WERI-Rb-1 (cell line): ENCODE measurements at regions not wholly inside any gene's neighbourhood (a gene's known extent, or its start where the extent isn't known, plus 50 kb on each side); places are given as distances from the start of the nearest gene placed in this dataset.

Source experiments
- DNase-seq: peaks from one replicate; pipeline ENCODE4 v3.0.0-alpha.2; 2020
- H3K27ac ChIP-seq: fragments of 250-450 bp; sonication (Bioruptor Pico); 2 replicates; pipeline ENCODE4 v1.5.1; 2020; ENCODE audit warnings: mild to moderate bottlenecking, moderate library complexity
- H3K27me3 ChIP-seq: fragments of 250-450 bp; sonication (Bioruptor Pico); 2 replicates; pipeline ENCODE4 v1.5.1; 2021; ENCODE audit warnings: mild to moderate bottlenecking, low read depth, moderate library complexity; ENCODE audit not compliant: insufficient read depth, severe bottlenecking
- H3K36me3 ChIP-seq: fragments of 250-450 bp; sonication (Bioruptor Pico); 2 replicates; pipeline ENCODE4 v1.5.1; 2020; ENCODE audit warnings: mild to moderate bottlenecking, moderate library complexity
- H3K4me3 ChIP-seq: 2 replicates; pipeline ENCODE4 v1.5.1; 2011; ENCODE audit warnings: low read depth, mild to moderate bottlenecking, control low read depth, low read length
- H3K9me3 ChIP-seq: fragments of 250-450 bp; sonication (Bioruptor Pico); 2 replicates; pipeline ENCODE4 v1.5.1; 2021; ENCODE audit warnings: mild to moderate bottlenecking, moderate library complexity; ENCODE audit not compliant: severe bottlenecking
- TF ChIP-seq, protein P1 (sequence below): IDR thresholded peaks from 2 replicates; pipeline ENCODE4 v1.5.1; 2011; ENCODE audit warnings: low read depth, mild to moderate bottlenecking, control low read depth, inconsistent platforms, low read length

- no peaks in the 10 kb centered on the region for H3K27me3 ChIP-seq
- DNase-seq, result no peak
- no peak overlapping the region for H3K4me3 ChIP-seq
- no peak overlapping the region for H3K27ac ChIP-seq
- no peaks in the 10 kb centered on the region for H3K36me3 ChIP-seq
- no peaks in the 10 kb centered on the region for H3K9me3 ChIP-seq
- TF ChIP-seq, protein P1, sequence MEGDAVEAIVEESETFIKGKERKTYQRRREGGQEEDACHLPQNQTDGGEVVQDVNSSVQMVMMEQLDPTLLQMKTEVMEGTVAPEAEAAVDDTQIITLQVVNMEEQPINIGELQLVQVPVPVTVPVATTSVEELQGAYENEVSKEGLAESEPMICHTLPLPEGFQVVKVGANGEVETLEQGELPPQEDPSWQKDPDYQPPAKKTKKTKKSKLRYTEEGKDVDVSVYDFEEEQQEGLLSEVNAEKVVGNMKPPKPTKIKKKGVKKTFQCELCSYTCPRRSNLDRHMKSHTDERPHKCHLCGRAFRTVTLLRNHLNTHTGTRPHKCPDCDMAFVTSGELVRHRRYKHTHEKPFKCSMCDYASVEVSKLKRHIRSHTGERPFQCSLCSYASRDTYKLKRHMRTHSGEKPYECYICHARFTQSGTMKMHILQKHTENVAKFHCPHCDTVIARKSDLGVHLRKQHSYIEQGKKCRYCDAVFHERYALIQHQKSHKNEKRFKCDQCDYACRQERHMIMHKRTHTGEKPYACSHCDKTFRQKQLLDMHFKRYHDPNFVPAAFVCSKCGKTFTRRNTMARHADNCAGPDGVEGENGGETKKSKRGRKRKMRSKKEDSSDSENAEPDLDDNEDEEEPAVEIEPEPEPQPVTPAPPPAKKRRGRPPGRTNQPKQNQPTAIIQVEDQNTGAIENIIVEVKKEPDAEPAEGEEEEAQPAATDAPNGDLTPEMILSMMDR, result no peak
These were observed 220.8 kb upstream of the RFX3 start for GRCh38 chr9:3746296-3747275.

DNA sequence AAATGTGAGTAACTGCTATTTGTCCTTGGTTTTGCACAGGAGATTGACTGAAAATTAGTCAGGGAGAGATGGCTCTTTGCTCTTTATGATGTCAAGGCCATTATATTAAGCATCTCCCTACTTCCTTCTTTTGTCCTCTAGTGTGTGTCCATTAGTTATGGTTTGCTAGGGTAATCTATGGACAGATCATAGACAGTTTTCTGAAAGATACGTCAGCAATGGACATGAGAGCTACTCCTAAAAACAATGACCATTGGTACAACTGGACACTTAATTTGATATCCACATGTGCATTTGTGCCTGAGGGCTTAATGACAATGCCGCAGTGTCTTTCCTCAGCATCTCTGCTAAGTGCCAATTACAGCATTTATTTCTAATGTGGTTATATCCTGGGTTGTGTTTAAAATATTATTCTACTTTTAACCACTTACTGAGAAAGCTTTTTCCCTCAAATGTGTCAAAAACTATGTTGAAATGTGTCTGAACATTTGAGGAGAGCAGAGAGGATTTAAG is 218.2 kb upstream of the RFX3 start:
- TF ChIP-seq, protein P1, result no peak
- no peak for DNase-seq
- Histone ChIP-seq H3K4me3 (no peak overlapping the region), H3K27ac (no peak overlapping the region), H3K36me3 (no peaks in the 10 kb centered on the region), H3K9me3 (no peaks in the 10 kb centered on the region), H3K27me3 (no peaks in the 10 kb centered on the region)

DNA sequence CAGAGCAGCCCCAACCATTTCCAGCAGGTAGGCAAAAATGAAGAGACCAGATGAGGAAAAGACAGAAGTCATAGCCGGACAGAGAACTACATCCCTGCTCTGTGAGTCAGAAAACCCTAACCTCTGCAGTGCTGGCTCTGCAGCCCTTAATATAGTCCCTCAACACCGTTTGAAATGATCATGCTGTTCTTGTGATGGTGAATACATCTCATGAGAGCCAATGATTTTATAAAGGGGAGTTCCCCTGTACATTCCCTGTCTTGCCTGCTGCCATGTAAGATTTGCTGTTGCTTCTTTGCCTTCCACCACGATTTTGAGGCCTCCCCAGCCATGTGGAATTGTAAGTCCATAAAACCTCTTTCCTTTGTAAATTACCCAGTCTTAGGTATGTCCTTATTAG is 216.8 kb upstream of the RFX3 start:
- Histone ChIP-seq H3K9me3 (no peaks in the 10 kb centered on the region), H3K4me3 (no peak overlapping the region), H3K27me3 (no peaks in the 10 kb centered on the region), H3K27ac (no peak overlapping the region), H3K36me3 (no peaks in the 10 kb centered on the region)
- DNase-seq, result no peak
- TF ChIP-seq, protein P1, result no peak

GRCh38 chr9:3741729-3742128 is 215.9 kb upstream of the RFX3 start:
- TF ChIP-seq, protein P1, result no peak
- DNase-seq, result no peak
- Histone ChIP-seq H3K27me3 (no peaks in the 10 kb centered on the region), H3K4me3 (no peak overlapping the region), H3K36me3 (no peaks in the 10 kb centered on the region), H3K9me3 (no peaks in the 10 kb centered on the region), H3K27ac (no peak overlapping the region)

GRCh38 chr9:3740690-3741419 is 215.1 kb upstream of the RFX3 start:
- H3K36me3 ChIP-seq, result no peaks in the 10 kb centered on the region
- no peak overlapping the region for H3K27ac ChIP-seq
- TF ChIP-seq, protein P1, result no peak
- H3K4me3 ChIP-seq, result no peak overlapping the region
- no peaks in the 10 kb centered on the region for H3K27me3 ChIP-seq
- DNase-seq, result no peak
- no peaks in the 10 kb centered on the region for H3K9me3 ChIP-seq
